ENCODE measurements at regions not wholly inside any gene's neighbourhood (a gene's known extent, or its start where the extent isn't known, plus 50 kb on each side); places are given as distances from the start of the nearest gene placed in this dataset.

- TF ChIP-seq CTCF (conservative IDR thresholded peaks at IDR 0.05; ENCODE audit: low read depth in 2 of 2) (no peak), EZH2 (IDR thresholded peaks at IDR 0.05; ENCODE audit: low read depth, unreplicated experiment) (no peak), POLR2AphosphoS5 (IDR thresholded peaks at IDR 0.05; ENCODE audit: low read depth) (no peak), ZNF331 (CRISPR knock-in tag; IDR thresholded peaks at IDR 0.05; ENCODE audit: low read depth) (no peak), EZH2phosphoT487 (IDR thresholded peaks at IDR 0.05; ENCODE audit: unreplicated experiment) (no peak), ETS1 (IDR thresholded peaks at IDR 0.05) (no peak), STAT1 (IDR thresholded peaks at IDR 0.05; ENCODE audit: unreplicated experiment) (no peak), ZNF114 (CRISPR knock-in tag; IDR thresholded peaks at IDR 0.05) (no peak)
- TF ChIP-seq, protein P1, sequence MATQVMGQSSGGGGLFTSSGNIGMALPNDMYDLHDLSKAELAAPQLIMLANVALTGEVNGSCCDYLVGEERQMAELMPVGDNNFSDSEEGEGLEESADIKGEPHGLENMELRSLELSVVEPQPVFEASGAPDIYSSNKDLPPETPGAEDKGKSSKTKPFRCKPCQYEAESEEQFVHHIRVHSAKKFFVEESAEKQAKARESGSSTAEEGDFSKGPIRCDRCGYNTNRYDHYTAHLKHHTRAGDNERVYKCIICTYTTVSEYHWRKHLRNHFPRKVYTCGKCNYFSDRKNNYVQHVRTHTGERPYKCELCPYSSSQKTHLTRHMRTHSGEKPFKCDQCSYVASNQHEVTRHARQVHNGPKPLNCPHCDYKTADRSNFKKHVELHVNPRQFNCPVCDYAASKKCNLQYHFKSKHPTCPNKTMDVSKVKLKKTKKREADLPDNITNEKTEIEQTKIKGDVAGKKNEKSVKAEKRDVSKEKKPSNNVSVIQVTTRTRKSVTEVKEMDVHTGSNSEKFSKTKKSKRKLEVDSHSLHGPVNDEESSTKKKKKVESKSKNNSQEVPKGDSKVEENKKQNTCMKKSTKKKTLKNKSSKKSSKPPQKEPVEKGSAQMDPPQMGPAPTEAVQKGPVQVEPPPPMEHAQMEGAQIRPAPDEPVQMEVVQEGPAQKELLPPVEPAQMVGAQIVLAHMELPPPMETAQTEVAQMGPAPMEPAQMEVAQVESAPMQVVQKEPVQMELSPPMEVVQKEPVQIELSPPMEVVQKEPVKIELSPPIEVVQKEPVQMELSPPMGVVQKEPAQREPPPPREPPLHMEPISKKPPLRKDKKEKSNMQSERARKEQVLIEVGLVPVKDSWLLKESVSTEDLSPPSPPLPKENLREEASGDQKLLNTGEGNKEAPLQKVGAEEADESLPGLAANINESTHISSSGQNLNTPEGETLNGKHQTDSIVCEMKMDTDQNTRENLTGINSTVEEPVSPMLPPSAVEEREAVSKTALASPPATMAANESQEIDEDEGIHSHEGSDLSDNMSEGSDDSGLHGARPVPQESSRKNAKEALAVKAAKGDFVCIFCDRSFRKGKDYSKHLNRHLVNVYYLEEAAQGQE (IDR thresholded peaks at IDR 0.05; ENCODE audit: unreplicated experiment), result no peak
Observed at GRCh38 chr14:66074537-66074936, 411.6 kb upstream of the CCDC196 start.
